Breast epithelium (tissue), 4 donors: ENCODE measurements at regions not wholly inside any gene's neighbourhood (a gene's known extent, or its start where the extent isn't known, plus 50 kb on each side); places are given as distances from the start of the nearest gene placed in this dataset.

ENCODE experiments used
- DNase-seq, 2 donors: peaks; one replicate each; pipeline ENCODE4 v3.0.0-alpha.2; 2019; ENCODE audit warnings: low spot score in 2 of 2
- H3K27ac ChIP-seq, 2 donors: fragments of 200-600 bp; sonication (generic) in 1 of 2; one replicate each; pipeline ENCODE4 v1.5.1; 2016 to 2019; ENCODE audit warnings: mild to moderate bottlenecking in 1 of 2
- H3K27me3 ChIP-seq, 2 donors: fragments of 200-600 bp; sonication (generic) in 1 of 2; one replicate each; pipeline versions ENCODE4 v1.5.1 to v1.6.0; 2017 to 2019; ENCODE audit warnings: control low read depth in 1 of 2, mild to moderate bottlenecking in 1 of 2
- H3K36me3 ChIP-seq: fragments of 200-600 bp; one replicate; pipeline ENCODE4 v1.5.1; 2019
- H3K4me1 ChIP-seq, 2 donors: fragments of 200-600 bp; sonication (generic); one replicate each; pipeline ENCODE4 v1.5.1; 2016 to 2019; ENCODE audit warnings: control low read depth in 1 of 2
- H3K4me3 ChIP-seq, 3 donors: fragments of 200-600 bp; sonication (generic); 1 replicate in 2 of 3; 2 replicates in 1 of 3; pipeline ENCODE4 v1.5.1; 2016 to 2019; ENCODE audit warnings: mild to moderate bottlenecking in 3 of 3, moderate library complexity in 2 of 3
- H3K9me3 ChIP-seq, 2 donors: fragments of 200-600 bp; sonication (generic) in 1 of 2; one replicate each; pipeline ENCODE4 v1.5.1; 2016 to 2019; ENCODE audit warnings: control low read depth in 1 of 2
- CTCF ChIP-seq, 3 donors: fragments of 450-650 bp; IDR thresholded peaks; one replicate each; pipeline ENCODE4 v1.5.1; 2016 to 2017; ENCODE audit warnings: antibody characterized with exemption in 3 of 3, mild to moderate bottlenecking in 3 of 3, moderate library complexity in 3 of 3
- POLR2A ChIP-seq: fragments of 450-650 bp; IDR thresholded peaks from one replicate; pipeline ENCODE4 v1.6.1; 2016; ENCODE audit warnings: antibody characterized with exemption, mild to moderate bottlenecking, moderate library complexity
- POLR2AphosphoS5 ChIP-seq, 3 donors: sonication (generic); formaldehyde crosslinking; IDR thresholded peaks; one replicate each; pipeline ENCODE4 v1.6.1; 2017; ENCODE audit warnings: antibody characterized with exemption in 3 of 3
- intact Hi-C: fragments of 100-400 bp; cut with DNase I; formaldehyde crosslinking; loops from one replicate; pipeline ENCODE4 v1.15.1; 2023; ENCODE audit warnings: low total_unique reads

GRCh38 chr5:42349163-42349562 is 74.1 kb upstream of the GHR start:
- no peak overlapping the region for H3K4me3 ChIP-seq
- TF ChIP-seq CTCF (IDR thresholded peaks at IDR 0.05) (no peak), POLR2AphosphoS5 (IDR thresholded peaks at IDR 0.05) (no peak), POLR2A (no peak)
- no peak overlapping the region for H3K27ac ChIP-seq
- H3K4me1 ChIP-seq = no peaks in the 10 kb centered on the region
- H3K36me3 ChIP-seq = no peaks in the 10 kb centered on the region
- no peak for DNase-seq
- intact Hi-C loops = no loop called here
- peaks cover 0 to 6% of the 10 kb centered on the region in 2 donors for H3K9me3 ChIP-seq
- no peaks in the 10 kb centered on the region for H3K27me3 ChIP-seq

- Histone ChIP-seq H3K9me3 (peaks cover 0 to 6% of the 10 kb centered on the region in 2 donors), H3K4me1 (no peaks in the 10 kb centered on the region), H3K27ac (no peak overlapping the region), H3K27me3 (no peaks in the 10 kb centered on the region), H3K4me3 (no peak overlapping the region), H3K36me3 (no peaks in the 10 kb centered on the region)
- no peak for TF ChIP-seq POLR2AphosphoS5 (IDR thresholded peaks at IDR 0.05)
- DNase-seq = no peak
- intact Hi-C loops = no loop called here
These were observed 71.3 kb upstream of the GHR start for GRCh38 chr5:42351956-42352355.

GRCh38 chr5:42360056-42360455 is 63.2 kb upstream of the GHR start:
- no peaks in the 10 kb centered on the region for H3K27me3 ChIP-seq
- no peak for DNase-seq
- no peak overlapping the region for H3K4me3 ChIP-seq
- no peaks in the 10 kb centered on the region for H3K4me1 ChIP-seq
- no peaks in the 10 kb centered on the region for H3K36me3 ChIP-seq
- intact Hi-C loops = no loop called here
- H3K9me3 ChIP-seq = no peaks in the 10 kb centered on the region
- H3K27ac ChIP-seq = no peak overlapping the region
- TF ChIP-seq POLR2AphosphoS5 (IDR thresholded peaks at IDR 0.05) (no peak), POLR2A (no peak), CTCF (IDR thresholded peaks at IDR 0.05) (no peak)

- no peaks in the 10 kb centered on the region for H3K9me3 ChIP-seq
- no peak overlapping the region for H3K27ac ChIP-seq
- H3K36me3 ChIP-seq = no peaks in the 10 kb centered on the region
- no peaks in the 10 kb centered on the region for H3K4me1 ChIP-seq
- no peak overlapping the region for H3K4me3 ChIP-seq
- intact Hi-C loops = no loop called here
- no peak for TF ChIP-seq POLR2AphosphoS5 (IDR thresholded peaks at IDR 0.05)
- no peak for TF ChIP-seq CTCF (IDR thresholded peaks at IDR 0.05)
- no peak for TF ChIP-seq POLR2A
- H3K27me3 ChIP-seq = no peaks in the 10 kb centered on the region
- no peak for DNase-seq
These were observed 62.5 kb upstream of the GHR start for GRCh38 chr5:42360616-42361314.

- Histone ChIP-seq H3K27me3 (no peaks in the 10 kb centered on the region), H3K4me1 (no peaks in the 10 kb centered on the region), H3K36me3 (no peaks in the 10 kb centered on the region), H3K27ac (no peak overlapping the region), H3K9me3 (no peaks in the 10 kb centered on the region), H3K4me3 (no peak overlapping the region)
- no peak for TF ChIP-seq POLR2A
- no peak for TF ChIP-seq POLR2AphosphoS5 (IDR thresholded peaks at IDR 0.05)
- TF ChIP-seq CTCF (IDR thresholded peaks at IDR 0.05) = no peak
- no peak for DNase-seq
- intact Hi-C loops = no loop called here
These were observed 61.9 kb upstream of the GHR start for GRCh38 chr5:42361315-42361688.

GRCh38 chr5:42366051-42366450 is 57.2 kb upstream of the GHR start:
- no peaks in the 10 kb centered on the region for H3K27me3 ChIP-seq
- H3K4me1 ChIP-seq = no peaks in the 10 kb centered on the region
- intact Hi-C loops = no loop called here
- H3K27ac ChIP-seq = no peak overlapping the region
- TF ChIP-seq CTCF (IDR thresholded peaks at IDR 0.05) = no peak
- TF ChIP-seq POLR2A = no peak
- no peak for TF ChIP-seq POLR2AphosphoS5 (IDR thresholded peaks at IDR 0.05)
- no peaks in the 10 kb centered on the region for H3K9me3 ChIP-seq
- no peak overlapping the region for H3K4me3 ChIP-seq
- no peak for DNase-seq
- H3K36me3 ChIP-seq = no peaks in the 10 kb centered on the region
